ENCODE measurements at regions not wholly inside any gene's neighbourhood (a gene's known extent, or its start where the extent isn't known, plus 50 kb on each side); places are given as distances from the start of the nearest gene placed in this dataset.

GRCh38 chr12:114921781-114922180 lies 237.8 kb upstream of the TBX3 start:
- no peak for DNase-seq
- Histone ChIP-seq H3K36me3 (ENCODE audit: control insufficient read depth in 4 of 4, insufficient read depth in 4 of 4, low read length in 3 of 4) (no peaks in the 10 kb centered on the region), H3K9me3 (ENCODE audit: control extremely low read depth in 1 of 5, control insufficient read depth in 4 of 5, insufficient read depth in 2 of 5, low read depth in 1 of 5, low read length in 4 of 5) (peaks cover 0 to 5% (median 0%) of the 10 kb centered on the region in 5 experiments), H3K4me3 (ENCODE audit: control insufficient read depth in 1 of 7, extremely low read depth in 1 of 7, insufficient read depth in 4 of 7, low read depth in 2 of 7, low read length in 6 of 7) (no peak overlapping the region), H3K27ac (ENCODE audit: insufficient read depth in 1 of 2, low read depth in 1 of 2, low read length in 2 of 2, poor library complexity in 1 of 2, severe bottlenecking in 2 of 2) (no peak overlapping the region), H3K27me3 (replicated peaks in 2 of 5; ENCODE audit: control insufficient read depth in 4 of 5, insufficient read depth in 5 of 5, low read length in 4 of 5) (no peaks in the 10 kb centered on the region), H3K4me1 (ENCODE audit: control extremely low read depth in 1 of 4, control insufficient read depth in 4 of 4, insufficient read depth in 4 of 4, low read length in 3 of 4) (no peaks in the 10 kb centered on the region)
- POLR2A ChIA-PET = no interaction called here
- 100% methylated on average over 1 of the region's 1 CpG for WGBS (ENCODE audit: insufficient coverage)
- CTCF ChIA-PET = no interaction called here

GRCh38 chr12:114920771-114921554 lies 237.0 kb upstream of the TBX3 start:
- H3K27ac ChIP-seq (ENCODE audit: insufficient read depth in 1 of 2, low read depth in 1 of 2, low read length in 2 of 2, poor library complexity in 1 of 2, severe bottlenecking in 2 of 2) = no peak overlapping the region
- no peaks in the 10 kb centered on the region for H3K36me3 ChIP-seq (ENCODE audit: control insufficient read depth in 4 of 4, insufficient read depth in 4 of 4, low read length in 3 of 4)
- WGBS (ENCODE audit: insufficient coverage) = 82% methylated on average over 4 of the region's 5 CpGs
- ChIA-PET CTCF (no interaction called here), POLR2A (no interaction called here)
- no peak for DNase-seq
- H3K27me3 ChIP-seq (replicated peaks in 2 of 5; ENCODE audit: control insufficient read depth in 4 of 5, insufficient read depth in 5 of 5, low read length in 4 of 5) = no peaks in the 10 kb centered on the region
- H3K9me3 ChIP-seq (ENCODE audit: control extremely low read depth in 1 of 5, control insufficient read depth in 4 of 5, insufficient read depth in 2 of 5, low read depth in 1 of 5, low read length in 4 of 5) = peaks cover 0 to 5% (median 0%) of the 10 kb centered on the region in 5 experiments
- H3K4me1 ChIP-seq (ENCODE audit: control extremely low read depth in 1 of 4, control insufficient read depth in 4 of 4, insufficient read depth in 4 of 4, low read length in 3 of 4) = no peaks in the 10 kb centered on the region
- H3K4me3 ChIP-seq (ENCODE audit: control insufficient read depth in 1 of 7, extremely low read depth in 1 of 7, insufficient read depth in 4 of 7, low read depth in 2 of 7, low read length in 6 of 7) = no peak overlapping the region

GRCh38 chr12:114919479-114919878 lies 235.5 kb upstream of the TBX3 start:
- no peak overlapping the region for H3K4me3 ChIP-seq (ENCODE audit: control insufficient read depth in 1 of 7, extremely low read depth in 1 of 7, insufficient read depth in 4 of 7, low read depth in 2 of 7, low read length in 6 of 7)
- H3K9me3 ChIP-seq (ENCODE audit: control extremely low read depth in 1 of 5, control insufficient read depth in 4 of 5, insufficient read depth in 2 of 5, low read depth in 1 of 5, low read length in 4 of 5) = peaks cover 0 to 5% (median 0%) of the 10 kb centered on the region in 5 experiments
- H3K36me3 ChIP-seq (ENCODE audit: control insufficient read depth in 4 of 4, insufficient read depth in 4 of 4, low read length in 3 of 4) = no peaks in the 10 kb centered on the region
- ChIA-PET POLR2A (no interaction called here), CTCF (no interaction called here)
- H3K27ac ChIP-seq (ENCODE audit: insufficient read depth in 1 of 2, low read depth in 1 of 2, low read length in 2 of 2, poor library complexity in 1 of 2, severe bottlenecking in 2 of 2) = no peak overlapping the region
- no peaks in the 10 kb centered on the region for H3K4me1 ChIP-seq (ENCODE audit: control extremely low read depth in 1 of 4, control insufficient read depth in 4 of 4, insufficient read depth in 4 of 4, low read length in 3 of 4)
- DNase-seq = no peak
- 27% methylated on average over 3 of the region's 8 CpGs for WGBS (ENCODE audit: insufficient coverage)
- H3K27me3 ChIP-seq (replicated peaks in 2 of 5; ENCODE audit: control insufficient read depth in 4 of 5, insufficient read depth in 5 of 5, low read length in 4 of 5) = no peaks in the 10 kb centered on the region

- Histone ChIP-seq H3K36me3 (ENCODE audit: control insufficient read depth in 4 of 4, insufficient read depth in 4 of 4, low read length in 3 of 4) (no peaks in the 10 kb centered on the region), H3K4me3 (ENCODE audit: control insufficient read depth in 1 of 7, extremely low read depth in 1 of 7, insufficient read depth in 4 of 7, low read depth in 2 of 7, low read length in 6 of 7) (peak overlapping the region in 1 of 7 experiments; percentile 7), H3K27ac (ENCODE audit: insufficient read depth in 1 of 2, low read depth in 1 of 2, low read length in 2 of 2, poor library complexity in 1 of 2, severe bottlenecking in 2 of 2) (no peak overlapping the region), H3K9me3 (ENCODE audit: control extremely low read depth in 1 of 5, control insufficient read depth in 4 of 5, insufficient read depth in 2 of 5, low read depth in 1 of 5, low read length in 4 of 5) (peaks cover 0 to 5% (median 0%) of the 10 kb centered on the region in 5 experiments), H3K4me1 (ENCODE audit: control extremely low read depth in 1 of 4, control insufficient read depth in 4 of 4, insufficient read depth in 4 of 4, low read length in 3 of 4) (no peaks in the 10 kb centered on the region), H3K27me3 (replicated peaks in 2 of 5; ENCODE audit: control insufficient read depth in 4 of 5, insufficient read depth in 5 of 5, low read length in 4 of 5) (no peaks in the 10 kb centered on the region)
- ChIA-PET POLR2A (no interaction called here), CTCF (interaction anchor here (1.3 kb wide), 1 partner anchor 20 kb away, joined by 3 read pairs; no protein-coding TSS in a partner anchor)
- DNase-seq = no peak
- WGBS (ENCODE audit: insufficient coverage) = 62% methylated on average over 3 of the region's 3 CpGs
Measured at GRCh38 chr12:114918535-114919233, 234.7 kb upstream of the TBX3 start.

GRCh38 chr12:114917953-114918352 lies 234.0 kb upstream of the TBX3 start:
- Histone ChIP-seq H3K27me3 (replicated peaks in 2 of 5; ENCODE audit: control insufficient read depth in 4 of 5, insufficient read depth in 5 of 5, low read length in 4 of 5) (no peaks in the 10 kb centered on the region), H3K27ac (ENCODE audit: insufficient read depth in 1 of 2, low read depth in 1 of 2, low read length in 2 of 2, poor library complexity in 1 of 2, severe bottlenecking in 2 of 2) (no peak overlapping the region), H3K36me3 (ENCODE audit: control insufficient read depth in 4 of 4, insufficient read depth in 4 of 4, low read length in 3 of 4) (no peaks in the 10 kb centered on the region), H3K4me1 (ENCODE audit: control extremely low read depth in 1 of 4, control insufficient read depth in 4 of 4, insufficient read depth in 4 of 4, low read length in 3 of 4) (no peaks in the 10 kb centered on the region), H3K4me3 (ENCODE audit: control insufficient read depth in 1 of 7, extremely low read depth in 1 of 7, insufficient read depth in 4 of 7, low read depth in 2 of 7, low read length in 6 of 7) (no peak overlapping the region), H3K9me3 (ENCODE audit: control extremely low read depth in 1 of 5, control insufficient read depth in 4 of 5, insufficient read depth in 2 of 5, low read depth in 1 of 5, low read length in 4 of 5) (peaks cover 0 to 5% (median 0%) of the 10 kb centered on the region in 5 experiments)
- ChIA-PET CTCF (interaction anchor here (1.3 kb wide), 1 partner anchor 19 kb away, joined by 3 read pairs; no protein-coding TSS in a partner anchor), POLR2A (no interaction called here)
- no peak for DNase-seq

- no peak overlapping the region for H3K27ac ChIP-seq (ENCODE audit: insufficient read depth in 1 of 2, low read depth in 1 of 2, low read length in 2 of 2, poor library complexity in 1 of 2, severe bottlenecking in 2 of 2)
- DNase-seq = no peak
- CTCF ChIA-PET = interaction anchor here (1.3 kb wide), 1 partner anchor 19 kb away, joined by 3 read pairs; no protein-coding TSS in a partner anchor
Measured at GRCh38 chr12:114917307-114917706, 233.3 kb upstream of the TBX3 start.

GRCh38 chr12:114916541-114916940 lies 232.6 kb upstream of the TBX3 start:
- peaks cover 0 to 5% (median 0%) of the 10 kb centered on the region in 5 experiments for H3K9me3 ChIP-seq (ENCODE audit: control extremely low read depth in 1 of 5, control insufficient read depth in 4 of 5, insufficient read depth in 2 of 5, low read depth in 1 of 5, low read length in 4 of 5)
- POLR2A ChIA-PET = no interaction called here
- H3K36me3 ChIP-seq (ENCODE audit: control insufficient read depth in 4 of 4, insufficient read depth in 4 of 4, low read length in 3 of 4) = no peaks in the 10 kb centered on the region
- CTCF ChIA-PET = no interaction called here
- DNase-seq = no peak
- no peak overlapping the region for H3K27ac ChIP-seq (ENCODE audit: insufficient read depth in 1 of 2, low read depth in 1 of 2, low read length in 2 of 2, poor library complexity in 1 of 2, severe bottlenecking in 2 of 2)
- no peak overlapping the region for H3K4me3 ChIP-seq (ENCODE audit: control insufficient read depth in 1 of 7, extremely low read depth in 1 of 7, insufficient read depth in 4 of 7, low read depth in 2 of 7, low read length in 6 of 7)
- 63% methylated on average over 10 of the region's 12 CpGs for WGBS (ENCODE audit: insufficient coverage)
- no peaks in the 10 kb centered on the region for H3K27me3 ChIP-seq (replicated peaks in 2 of 5; ENCODE audit: control insufficient read depth in 4 of 5, insufficient read depth in 5 of 5, low read length in 4 of 5)
- H3K4me1 ChIP-seq (ENCODE audit: control extremely low read depth in 1 of 4, control insufficient read depth in 4 of 4, insufficient read depth in 4 of 4, low read length in 3 of 4) = no peaks in the 10 kb centered on the region

More at GRCh38 chr12:114917307-114917706, 233.3 kb upstream of the TBX3 start:
- H3K27me3 ChIP-seq (replicated peaks in 2 of 5; ENCODE audit: control insufficient read depth in 4 of 5, insufficient read depth in 5 of 5, low read length in 4 of 5) = no peaks in the 10 kb centered on the region
- POLR2A ChIA-PET = no interaction called here
- H3K9me3 ChIP-seq (ENCODE audit: control extremely low read depth in 1 of 5, control insufficient read depth in 4 of 5, insufficient read depth in 2 of 5, low read depth in 1 of 5, low read length in 4 of 5) = peaks cover 0 to 5% (median 0%) of the 10 kb centered on the region in 5 experiments
- no peak overlapping the region for H3K4me3 ChIP-seq (ENCODE audit: control insufficient read depth in 1 of 7, extremely low read depth in 1 of 7, insufficient read depth in 4 of 7, low read depth in 2 of 7, low read length in 6 of 7)
- no peaks in the 10 kb centered on the region for H3K4me1 ChIP-seq (ENCODE audit: control extremely low read depth in 1 of 4, control insufficient read depth in 4 of 4, insufficient read depth in 4 of 4, low read length in 3 of 4)
- H3K36me3 ChIP-seq (ENCODE audit: control insufficient read depth in 4 of 4, insufficient read depth in 4 of 4, low read length in 3 of 4) = no peaks in the 10 kb centered on the region
- 87% methylated on average over 5 of the region's 6 CpGs for whole genome bisulfite sequencing (ENCODE audit: insufficient coverage)
